HepG2 (cell line): ENCODE measurements at regions not wholly inside any gene's neighbourhood (a gene's known extent, or its start where the extent isn't known, plus 50 kb on each side); places are given as distances from the start of the nearest gene placed in this dataset.

Experiments
- ATAC-seq: fragments of 200-7000 bp; cut with Tn5 transposase; 3 replicates; pipeline ENCODE4 v1.9.1; 2020; ENCODE audit warnings: mild to moderate bottlenecking, moderate library complexity
- BruUV-seq: library from RNA; stranded (reverse); fragments of 400-500 nt; replicated peaks from 2 replicates; lab custom pipeline; 2021; lab: Mats Ljungman, UMichigan
- CTCF ChIA-PET: fragments of 300-600 bp; formaldehyde crosslinking; extraction: SDS; loops from one replicate; lab custom pipeline; 2021; ENCODE audit warnings: low total read pairs, inconsistent platforms, low intra/inter-chr PET ratio; lab: Yijun Ruan, JAX
- POLR2A ChIA-PET: fragments of 350-600 bp; sonication (Branson Sonifier 250); formaldehyde crosslinking; loops from one replicate; lab custom pipeline; 2020; ENCODE audit warnings: antibody characterized with exemption, inconsistent platforms; lab: Yijun Ruan, JAX
- DNase-seq: peaks from one replicate; pipeline ENCODE4 v3.0.0-alpha.2; 2015; ENCODE audit warnings: low spot score
- FAIRE-seq: peaks from 3 replicates; lab custom pipeline; 2011; peaks lifted over from hg19 to GRCh38; lab: Jason Lieb, UNC
- H2AFZ ChIP-seq: one replicate; pipeline ENCODE4 v1.6.1; 2011; ENCODE audit warnings: low read length, inconsistent platforms
- H3K27ac ChIP-seq: fragments of 300-600 bp; 3 replicates; pipeline ENCODE4 v1.8.0; 2011; ENCODE audit warnings: mixed run types, mild to moderate bottlenecking, mixed read lengths, low read length, inconsistent platforms; ENCODE audit not compliant: insufficient read depth; ENCODE audit errors: extremely low read length
- H3K27me3 ChIP-seq, 2 experiments: fragments of 200-600 bp in 1 of 2; 2 replicates in 1 of 2; 3 replicates in 1 of 2; pipeline versions ENCODE4 v1.6.0 to v1.8.0; 2011; ENCODE audit warnings: low read length in 2 of 2, mild to moderate bottlenecking in 2 of 2, moderate library complexity in 2 of 2, inconsistent platforms in 1 of 2; ENCODE audit not compliant: insufficient read depth in 2 of 2, control insufficient read depth in 1 of 2
- H3K36me3 ChIP-seq, 2 experiments: fragments of 200-600 bp in 1 of 2; replicated peaks in 1 of 2; 2 replicates in 1 of 2; 3 replicates in 1 of 2; pipeline versions ENCODE4 v1.5.1 to v1.8.0; 2011; ENCODE audit warnings: low read length in 2 of 2, inconsistent platforms in 1 of 2; ENCODE audit not compliant: insufficient read depth in 2 of 2, control insufficient read depth in 1 of 2
- H3K4me1 ChIP-seq: 2 replicates; pipeline ENCODE4 v1.5.1; 2012; ENCODE audit warnings: low read length, inconsistent platforms; ENCODE audit not compliant: insufficient read depth
- H3K4me2 ChIP-seq: 2 replicates; pipeline ENCODE4 v1.6.0; 2011; ENCODE audit warnings: low read depth, low read length, inconsistent platforms
- H3K4me3 ChIP-seq, 3 experiments: fragments of 200-600 bp in 1 of 3; sonication (generic), shearing (Covaris generic) in 1 of 3; replicated peaks in 1 of 3; 2 replicates each; pipeline ENCODE4 v1.5.1; 2011 to 2016; ENCODE audit warnings: low read length in 3 of 3, inconsistent platforms in 2 of 3, low read depth in 2 of 3, mild to moderate bottlenecking in 2 of 3, control low read depth in 1 of 3, mixed read lengths in 1 of 3; ENCODE audit not compliant: insufficient read depth in 1 of 3
- H3K79me2 ChIP-seq: one replicate; pipeline ENCODE4 v1.6.1; 2011; ENCODE audit warnings: low read length, inconsistent platforms; ENCODE audit not compliant: insufficient read depth
- H3K9ac ChIP-seq: 2 replicates; pipeline ENCODE4 v1.6.0; 2011; ENCODE audit warnings: mild to moderate bottlenecking, low read depth, low read length, inconsistent platforms; ENCODE audit not compliant: insufficient read depth
- H3K9me3 ChIP-seq: 2 replicates; pipeline ENCODE4 v1.5.1; 2012; ENCODE audit warnings: mild to moderate bottlenecking, low read length
- H4K20me1 ChIP-seq: 2 replicates; pipeline ENCODE4 v1.6.0; 2011; ENCODE audit warnings: inconsistent platforms, mild to moderate bottlenecking, low read length, moderate library complexity; ENCODE audit not compliant: insufficient read depth
- CC2D1A ChIP-seq: sonication (generic); formaldehyde crosslinking; IDR thresholded peaks from 2 replicates; pipeline ENCODE4 v1.8.1; 2023; ENCODE audit warnings: mild to moderate bottlenecking, missing genetic modification reagents
- KMT2A ChIP-seq: sonication (generic); formaldehyde crosslinking; IDR thresholded peaks from 2 replicates; pipeline ENCODE4 v1.4.0; 2020; ENCODE audit warnings: missing genetic modification reagents
- NONO ChIP-seq, 2 experiments: fragments of 450-650 bp in 1 of 2; sonication (generic) in 1 of 2; formaldehyde crosslinking in 1 of 2; IDR thresholded peaks in 1 of 2; conservative IDR thresholded peaks in 1 of 2; 2 replicates each; pipeline versions ENCODE4 v1.6.1 to v1.8.0; 2017 to 2022; ENCODE audit warnings: mild to moderate bottlenecking in 1 of 2, missing genetic modification reagents in 1 of 2, moderate library complexity in 1 of 2
- RARG ChIP-seq: sonication (generic); formaldehyde crosslinking; IDR thresholded peaks from 2 replicates; pipeline ENCODE4 v1.4.0; 2020; ENCODE audit warnings: low read depth, mild to moderate bottlenecking, missing genetic modification reagents
- THAP11 ChIP-seq: IDR thresholded peaks from 2 replicates; pipeline ENCODE4 v1.6.1; 2016; ENCODE audit warnings: missing biosample characterization, missing genetic modification reagents
- ZBTB21 ChIP-seq: sonication (generic); formaldehyde crosslinking; IDR thresholded peaks from 2 replicates; pipeline ENCODE4 v1.4.0; 2020; ENCODE audit warnings: missing genetic modification reagents
- ZNF441 ChIP-seq: sonication (generic); formaldehyde crosslinking; IDR thresholded peaks from 2 replicates; pipeline ENCODE4 v1.7.0; 2021; ENCODE audit warnings: missing genetic modification reagents, borderline replicate concordance
- ZNF878 ChIP-seq: sonication (generic); formaldehyde crosslinking; IDR thresholded peaks from 2 replicates; pipeline ENCODE4 v1.8.1; 2023; ENCODE audit warnings: mild to moderate bottlenecking, missing genetic modification reagents, moderate library complexity
- ZSCAN31 ChIP-seq: sonication (generic); formaldehyde crosslinking; IDR thresholded peaks from 2 replicates; pipeline ENCODE4 v1.5.0; 2020; ENCODE audit warnings: low read depth, mild to moderate bottlenecking, missing genetic modification reagents
- WGBS: methylation state at CpG from one replicate; pipeline ENCODE4 v1.1.6; 2017; ENCODE audit warnings: low lambda C conversion rate; 5-methylcytosine and 5-hydroxymethylcytosine counted together
- in situ Hi-C: cut with HindIII; loops from 2 replicates; pipeline ENCODE4 v1.10.0; 2017; ENCODE audit warnings: low pct_unique_long_range_greater_than_20kb; ENCODE audit not compliant: extremely low pct_ligation_motif_present
- intact Hi-C: fragments of 100-400 bp; cut with micrococcal nuclease; formaldehyde crosslinking; loops from one replicate; pipeline ENCODE4 v1.10.0; 2022; ENCODE audit not compliant: unreplicated experiment
- TF ChIP-seq, protein P1 (sequence below): sonication (generic); formaldehyde crosslinking; IDR thresholded peaks from 2 replicates; pipeline ENCODE4 v1.8.1; 2023; ENCODE audit warnings: missing genetic modification reagents, inconsistent platforms, borderline replicate concordance
- TF ChIP-seq, protein P2 (sequence below): sonication (generic); formaldehyde crosslinking; IDR thresholded peaks from 2 replicates; pipeline ENCODE4 v1.4.0; 2020; ENCODE audit warnings: mild to moderate bottlenecking, missing genetic modification reagents
- TF ChIP-seq, protein P3 (sequence below): sonication (generic); formaldehyde crosslinking; IDR thresholded peaks from 2 replicates; pipeline ENCODE4 v1.4.0; 2020; ENCODE audit warnings: missing genetic modification reagents, mild to moderate bottlenecking, borderline replicate concordance

DNA sequence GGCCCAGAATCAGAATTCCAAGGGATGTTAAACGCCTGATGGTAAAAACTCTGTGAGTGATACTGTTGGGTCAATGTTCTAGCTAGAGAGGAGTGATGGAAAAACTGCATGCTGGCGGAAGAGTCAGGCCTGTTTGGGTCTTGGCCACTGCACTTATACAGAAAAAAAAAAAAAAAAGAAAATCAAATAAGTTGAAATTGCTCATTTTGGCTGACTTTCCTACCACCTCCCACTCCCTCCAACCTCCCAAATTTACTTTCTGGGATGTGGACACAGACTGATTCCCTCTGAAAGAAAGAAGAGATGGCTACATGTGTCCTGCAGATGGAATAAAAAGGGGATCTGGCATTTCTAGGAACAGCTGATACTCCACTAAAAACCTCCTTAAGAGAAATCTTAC lies 234.1 kb upstream of the GIMD1 start:
- in situ Hi-C loops, result no loop called here

DNA sequence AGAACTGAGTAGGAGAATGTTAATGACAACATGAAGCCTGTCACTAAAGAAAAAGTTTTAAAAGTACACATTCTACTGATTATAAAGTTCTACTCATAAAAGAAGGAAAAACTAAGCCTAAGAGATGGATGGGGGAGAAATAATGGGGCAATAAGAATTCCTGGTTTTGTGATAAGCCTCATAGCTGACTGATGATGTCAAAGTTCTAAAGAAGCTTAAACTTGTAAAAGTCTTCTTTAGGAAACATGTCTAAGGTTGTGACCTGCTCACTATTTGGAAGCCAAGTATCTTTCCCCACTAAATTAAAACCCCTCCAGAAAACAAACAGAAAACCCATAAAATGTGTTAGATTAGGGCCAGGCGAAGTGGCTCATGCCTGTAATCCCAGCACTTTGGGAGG lies 232.9 kb upstream of the GIMD1 start:
- BruUV-seq, result no TSS peak
- WGBS, result 17% methylated on average over 1 of the region's 1 CpG
- Histone ChIP-seq H3K4me3 (no peak overlapping the region), H3K36me3 (no peaks in the 10 kb centered on the region), H3K27me3 (no peaks in the 10 kb centered on the region), H4K20me1 (no peaks in the 10 kb centered on the region), H3K79me2 (no peaks in the 10 kb centered on the region), H3K9ac (no peak overlapping the region), H3K9me3 (no peaks in the 10 kb centered on the region), H3K4me1 (no peaks in the 10 kb centered on the region), H3K27ac (no peak overlapping the region), H3K4me2 (no peak overlapping the region)
- ATAC-seq, result no peak
- POLR2A ChIA-PET, result no interaction called here
- CTCF ChIA-PET, result no interaction called here
- in situ Hi-C loops (no loop called here), intact Hi-C loops (no loop called here)
- DNase-seq, result no peak
- FAIRE-seq, result no peak
- TF ChIP-seq, protein P1, sequence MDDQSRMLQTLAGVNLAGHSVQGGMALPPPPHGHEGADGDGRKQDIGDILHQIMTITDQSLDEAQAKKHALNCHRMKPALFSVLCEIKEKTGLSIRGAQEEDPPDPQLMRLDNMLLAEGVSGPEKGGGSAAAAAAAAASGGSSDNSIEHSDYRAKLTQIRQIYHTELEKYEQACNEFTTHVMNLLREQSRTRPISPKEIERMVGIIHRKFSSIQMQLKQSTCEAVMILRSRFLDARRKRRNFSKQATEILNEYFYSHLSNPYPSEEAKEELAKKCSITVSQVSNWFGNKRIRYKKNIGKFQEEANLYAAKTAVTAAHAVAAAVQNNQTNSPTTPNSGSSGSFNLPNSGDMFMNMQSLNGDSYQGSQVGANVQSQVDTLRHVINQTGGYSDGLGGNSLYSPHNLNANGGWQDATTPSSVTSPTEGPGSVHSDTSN (CRISPR knock-in tag), result no peak
- no peak for TF ChIP-seq ZNF878 (CRISPR knock-in tag)
- no peak for TF ChIP-seq RARG (CRISPR knock-in tag)
- no peak for TF ChIP-seq ZNF441 (CRISPR knock-in tag)
- TF ChIP-seq THAP11, result no peak
- no peak for TF ChIP-seq NONO (IDR thresholded peaks at IDR 0.05)
- TF ChIP-seq NONO (CRISPR knock-in tag; conservative IDR thresholded peaks at IDR 0.05), result no peak
- no peak for TF ChIP-seq ZSCAN31
- TF ChIP-seq, protein P2, sequence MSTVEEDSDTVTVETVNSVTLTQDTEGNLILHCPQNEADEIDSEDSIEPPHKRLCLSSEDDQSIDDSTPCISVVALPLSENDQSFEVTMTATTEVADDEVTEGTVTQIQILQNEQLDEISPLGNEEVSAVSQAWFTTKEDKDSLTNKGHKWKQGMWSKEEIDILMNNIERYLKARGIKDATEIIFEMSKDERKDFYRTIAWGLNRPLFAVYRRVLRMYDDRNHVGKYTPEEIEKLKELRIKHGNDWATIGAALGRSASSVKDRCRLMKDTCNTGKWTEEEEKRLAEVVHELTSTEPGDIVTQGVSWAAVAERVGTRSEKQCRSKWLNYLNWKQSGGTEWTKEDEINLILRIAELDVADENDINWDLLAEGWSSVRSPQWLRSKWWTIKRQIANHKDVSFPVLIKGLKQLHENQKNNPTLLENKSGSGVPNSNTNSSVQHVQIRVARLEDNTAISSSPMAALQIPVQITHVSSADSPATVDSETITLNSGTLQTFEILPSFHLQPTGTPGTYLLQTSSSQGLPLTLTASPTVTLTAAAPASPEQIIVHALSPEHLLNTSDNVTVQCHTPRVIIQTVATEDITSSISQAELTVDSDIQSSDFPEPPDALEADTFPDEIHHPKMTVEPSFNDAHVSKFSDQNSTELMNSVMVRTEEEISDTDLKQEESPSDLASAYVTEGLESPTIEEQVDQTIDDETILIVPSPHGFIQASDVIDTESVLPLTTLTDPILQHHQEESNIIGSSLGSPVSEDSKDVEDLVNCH, result no peak
- no peak for TF ChIP-seq ZBTB21 (CRISPR knock-in tag)
- TF ChIP-seq, protein P3, sequence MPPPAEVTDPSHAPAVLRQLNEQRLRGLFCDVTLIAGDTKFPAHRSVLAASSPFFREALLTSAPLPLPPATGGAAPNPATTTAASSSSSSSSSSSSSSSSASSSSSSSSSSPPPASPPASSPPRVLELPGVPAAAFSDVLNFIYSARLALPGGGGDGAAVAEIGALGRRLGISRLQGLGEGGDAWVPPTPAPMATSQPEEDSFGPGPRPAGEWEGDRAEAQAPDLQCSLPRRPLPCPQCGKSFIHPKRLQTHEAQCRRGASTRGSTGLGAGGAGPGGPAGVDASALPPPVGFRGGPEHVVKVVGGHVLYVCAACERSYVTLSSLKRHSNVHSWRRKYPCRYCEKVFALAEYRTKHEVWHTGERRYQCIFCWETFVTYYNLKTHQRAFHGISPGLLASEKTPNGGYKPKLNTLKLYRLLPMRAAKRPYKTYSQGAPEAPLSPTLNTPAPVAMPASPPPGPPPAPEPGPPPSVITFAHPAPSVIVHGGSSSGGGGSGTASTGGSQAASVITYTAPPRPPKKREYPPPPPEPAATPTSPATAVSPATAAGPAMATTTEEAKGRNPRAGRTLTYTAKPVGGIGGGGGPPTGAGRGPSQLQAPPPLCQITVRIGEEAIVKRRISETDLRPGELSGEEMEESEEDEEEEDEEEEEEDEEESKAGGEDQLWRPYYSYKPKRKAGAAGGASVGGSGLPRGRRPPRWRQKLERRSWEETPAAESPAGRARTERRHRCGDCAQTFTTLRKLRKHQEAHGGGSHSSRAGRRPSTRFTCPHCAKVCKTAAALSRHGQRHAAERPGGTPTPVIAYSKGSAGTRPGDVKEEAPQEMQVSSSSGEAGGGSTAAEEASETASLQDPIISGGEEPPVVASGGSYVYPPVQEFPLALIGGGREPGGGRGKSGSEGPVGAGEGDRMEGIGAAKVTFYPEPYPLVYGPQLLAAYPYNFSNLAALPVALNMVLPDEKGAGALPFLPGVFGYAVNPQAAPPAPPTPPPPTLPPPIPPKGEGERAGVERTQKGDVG (CRISPR knock-in tag), result no peak
- TF ChIP-seq, all 625 proteins: peak for 0
- H2AFZ ChIP-seq, result no peak overlapping the region

More for the DNA sequence above, 234.1 kb upstream of the GIMD1 start:
- Histone ChIP-seq H3K27me3 (no peaks in the 10 kb centered on the region), H3K9ac (no peak overlapping the region), H3K27ac (no peak overlapping the region), H3K79me2 (no peaks in the 10 kb centered on the region), H4K20me1 (no peaks in the 10 kb centered on the region), H3K36me3 (no peaks in the 10 kb centered on the region), H2AFZ (no peak overlapping the region), H3K4me2 (no peak overlapping the region), H3K4me3 (no peak overlapping the region), H3K9me3 (no peaks in the 10 kb centered on the region), H3K4me1 (no peaks in the 10 kb centered on the region)
- intact Hi-C loops, result no loop called here
- ChIA-PET POLR2A (no interaction called here), CTCF (no interaction called here)
- DNase-seq (no peak), ATAC-seq (no peak), FAIRE-seq (no peak)
- 5% methylated on average over 2 of the region's 2 CpGs for WGBS
- TF ChIP-seq KMT2A (CRISPR knock-in tag) (no peak), CC2D1A (CRISPR knock-in tag) (no peak)
- no TSS peak for BruUV-seq
